Progenitor cell of endocrine pancreas (in vitro differentiated cells): ENCODE measurements at regions not wholly inside any gene's neighbourhood (a gene's known extent, or its start where the extent isn't known, plus 50 kb on each side); places are given as distances from the start of the nearest gene placed in this dataset.

Experiments
- DNase-seq: peaks from one replicate; pipeline ENCODE4 v3.0.0; 2021; ENCODE audit warnings: low spot score; ENCODE audit not compliant: unreplicated experiment
- H3K27ac Mint-ChIP-seq: 2 replicates; pipeline ENCODE4 v1.8.0; 2021; ENCODE audit warnings: mild to moderate bottlenecking, moderate library complexity, mixed read lengths
- H3K27me3 Mint-ChIP-seq: 2 replicates; pipeline ENCODE4 v1.8.0; 2021; ENCODE audit warnings: mixed read lengths
- H3K36me3 Mint-ChIP-seq: 2 replicates; pipeline ENCODE4 v1.8.0; 2022; ENCODE audit warnings: mixed read lengths; ENCODE audit not compliant: insufficient read depth
- H3K4me1 Mint-ChIP-seq: 2 replicates; pipeline ENCODE4 v1.8.0; 2021; ENCODE audit warnings: low read depth, mixed read lengths
- H3K4me3 Mint-ChIP-seq: 2 replicates; pipeline ENCODE4 v1.8.0; 2021; ENCODE audit warnings: low read depth, mild to moderate bottlenecking, moderate library complexity, mixed read lengths
- H3K9me3 Mint-ChIP-seq: 2 replicates; pipeline ENCODE4 v1.8.0; 2021; ENCODE audit warnings: low read depth, mixed read lengths
- CTCF ChIP-seq: fragments of 200-600 bp; sonication (generic); IDR thresholded peaks from one replicate; pipeline ENCODE4 v1.5.0; 2021; ENCODE audit warnings: antibody characterized with exemption, mild to moderate bottlenecking; ENCODE audit not compliant: unreplicated experiment

- Mint-ChIP-seq H3K4me3 (no peak overlapping the region), H3K27me3 (no peaks in the 10 kb centered on the region), H3K36me3 (no peaks in the 10 kb centered on the region), H3K27ac (no peak overlapping the region), H3K9me3 (no peaks in the 10 kb centered on the region), H3K4me1 (peaks cover 24% of the 10 kb centered on the region)
- no peak for DNase-seq
- no peak for TF ChIP-seq CTCF
These were observed 245.2 kb upstream of the IGF1R start for GRCh38 chr15:98403169-98403568.

DNA sequence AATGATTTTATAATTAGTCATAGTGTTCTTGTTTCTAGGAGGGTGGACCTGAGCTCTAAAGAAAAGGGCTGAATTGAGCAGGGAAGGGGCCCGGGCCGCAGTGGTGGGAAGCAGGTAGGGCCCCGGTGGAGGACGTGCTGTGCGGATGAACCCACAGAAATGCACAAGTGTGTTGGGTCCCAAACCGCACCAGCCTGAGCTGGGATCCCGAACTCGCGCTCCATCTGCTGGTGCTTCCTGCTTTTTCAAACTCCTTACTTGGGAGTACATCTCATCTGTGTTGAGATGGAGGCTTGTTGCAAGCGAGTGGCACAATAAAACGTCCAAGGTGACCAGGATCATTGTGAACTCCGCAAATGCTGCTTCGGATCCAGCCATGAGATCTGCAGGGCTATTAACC, 244.8 kb upstream of the IGF1R start:
- no peak for DNase-seq
- H3K27ac Mint-ChIP-seq: no peak overlapping the region
- H3K36me3 Mint-ChIP-seq: no peaks in the 10 kb centered on the region
- TF ChIP-seq CTCF: no peak
- H3K4me3 Mint-ChIP-seq: no peak overlapping the region
- no peaks in the 10 kb centered on the region for H3K27me3 Mint-ChIP-seq
- H3K4me1 Mint-ChIP-seq: peaks cover 28% of the 10 kb centered on the region
- H3K9me3 Mint-ChIP-seq: no peaks in the 10 kb centered on the region

- no peak for DNase-seq
- Mint-ChIP-seq H3K4me3 (no peak overlapping the region), H3K9me3 (no peaks in the 10 kb centered on the region), H3K36me3 (no peaks in the 10 kb centered on the region), H3K27me3 (no peaks in the 10 kb centered on the region), H3K27ac (no peak overlapping the region), H3K4me1 (peaks cover 39% of the 10 kb centered on the region)
- no peak for TF ChIP-seq CTCF
These were observed 243.3 kb upstream of the IGF1R start for GRCh38 chr15:98405013-98405412.

DNA sequence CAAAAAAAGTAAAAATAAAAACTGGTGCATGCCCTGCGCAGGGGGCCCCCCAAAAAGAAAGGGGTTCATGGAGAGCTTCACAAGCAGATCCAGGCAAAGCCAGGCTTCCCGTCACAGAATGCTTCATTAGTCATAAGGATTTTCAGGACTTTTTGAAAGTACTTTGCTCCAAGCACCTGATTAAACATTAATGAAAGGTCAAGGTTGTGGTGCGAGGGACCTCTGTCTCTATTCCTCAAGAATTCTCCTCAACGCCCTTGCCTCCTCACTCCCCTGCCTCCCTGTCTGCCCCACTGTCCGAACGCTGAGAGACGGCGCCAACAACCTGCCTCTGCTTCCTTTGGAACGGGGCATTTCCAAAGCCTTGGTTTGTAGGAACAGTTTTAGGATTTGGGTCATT, 240.1 kb upstream of the IGF1R start:
- no peaks in the 10 kb centered on the region for H3K27me3 Mint-ChIP-seq
- DNase-seq: no peak
- peak overlapping the region; percentile 95 for H3K27ac Mint-ChIP-seq
- H3K4me1 Mint-ChIP-seq: peaks cover 42% of the 10 kb centered on the region
- peaks cover 3% of the 10 kb centered on the region for H3K9me3 Mint-ChIP-seq
- peak overlapping the region; percentile 49 for H3K4me3 Mint-ChIP-seq
- no peak for TF ChIP-seq CTCF
- H3K36me3 Mint-ChIP-seq: peaks cover 2% of the 10 kb centered on the region

DNA sequence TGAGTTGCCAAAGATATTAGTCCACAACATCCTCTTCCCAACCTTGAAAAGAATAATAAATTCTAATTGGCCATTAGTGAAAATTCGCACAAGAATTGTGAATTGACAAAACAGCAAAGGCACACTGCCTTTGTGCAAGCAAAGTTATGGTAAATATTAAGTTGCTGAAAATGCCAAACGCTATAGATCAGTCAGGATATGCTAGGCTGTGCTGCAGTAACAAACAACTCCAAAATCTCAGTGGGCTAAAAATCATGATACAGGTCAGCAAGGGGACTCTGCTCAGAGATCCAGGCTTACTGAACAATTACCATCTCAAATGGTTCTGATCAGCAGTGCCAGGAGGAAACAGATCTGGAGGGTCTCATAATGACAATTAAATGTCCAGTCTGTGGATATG, 238.0 kb upstream of the IGF1R start:
- no peak for DNase-seq
- no peaks in the 10 kb centered on the region for H3K27me3 Mint-ChIP-seq
- peaks cover 2% of the 10 kb centered on the region for H3K36me3 Mint-ChIP-seq
- no peak for TF ChIP-seq CTCF
- H3K4me3 Mint-ChIP-seq: no peak overlapping the region
- H3K4me1 Mint-ChIP-seq: peaks cover 41% of the 10 kb centered on the region
- peaks cover 6% of the 10 kb centered on the region for H3K9me3 Mint-ChIP-seq
- no peak overlapping the region for H3K27ac Mint-ChIP-seq
